ENCODE measurements at regions not wholly inside any gene's neighbourhood (a gene's known extent, or its start where the extent isn't known, plus 50 kb on each side); places are given as distances from the start of the nearest gene placed in this dataset.

DNA sequence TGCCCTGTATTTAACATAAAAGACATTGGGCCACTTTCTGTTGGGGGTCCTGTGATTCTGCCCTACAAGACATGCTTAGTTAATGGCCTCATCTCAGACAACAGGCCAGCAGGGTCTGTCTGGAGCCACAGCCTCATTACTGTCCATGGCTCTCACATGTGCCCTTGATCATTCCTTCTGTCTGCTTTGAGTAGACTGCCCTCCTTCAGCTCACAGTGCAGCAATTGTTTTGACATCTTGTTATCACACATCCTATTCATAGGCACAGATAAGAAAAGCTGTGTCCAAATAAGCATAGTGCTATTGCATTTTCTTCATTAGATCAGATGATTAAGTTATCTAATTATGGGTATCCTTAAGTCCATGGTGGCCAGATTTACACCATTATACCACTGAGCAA, 127.9 kb downstream of the KCTD12 start:
- H3K79me2 ChIP-seq (ENCODE audit: low read length), result no peaks in the 10 kb centered on the region
- H3K4me2 ChIP-seq (ENCODE audit: low read depth, low read length), result no peak overlapping the region
- DNase-seq, result no peak
- H3F3A ChIP-seq (ENCODE audit: insufficient read depth, low read length), result no peaks in the 10 kb centered on the region
- no peaks in the 10 kb centered on the region for H4K20me1 ChIP-seq (ENCODE audit: insufficient read depth, low read length)
- no peaks in the 10 kb centered on the region for H3K9me3 ChIP-seq (replicated peaks; ENCODE audit: insufficient read depth, low read length)
- H3K27me3 ChIP-seq (replicated peaks; ENCODE audit: insufficient read depth, low read length), result no peaks in the 10 kb centered on the region
- H3K9ac ChIP-seq (ENCODE audit: low read length), result no peak overlapping the region
- H3K27ac ChIP-seq (ENCODE audit: low read length), result no peak overlapping the region
- no peak overlapping the region for H3K4me3 ChIP-seq (ENCODE audit: low read length)
- TF ChIP-seq EZH2phosphoT487 (IDR thresholded peaks at IDR 0.05; ENCODE audit: low read length), result no peak
- TF ChIP-seq, protein P1, sequence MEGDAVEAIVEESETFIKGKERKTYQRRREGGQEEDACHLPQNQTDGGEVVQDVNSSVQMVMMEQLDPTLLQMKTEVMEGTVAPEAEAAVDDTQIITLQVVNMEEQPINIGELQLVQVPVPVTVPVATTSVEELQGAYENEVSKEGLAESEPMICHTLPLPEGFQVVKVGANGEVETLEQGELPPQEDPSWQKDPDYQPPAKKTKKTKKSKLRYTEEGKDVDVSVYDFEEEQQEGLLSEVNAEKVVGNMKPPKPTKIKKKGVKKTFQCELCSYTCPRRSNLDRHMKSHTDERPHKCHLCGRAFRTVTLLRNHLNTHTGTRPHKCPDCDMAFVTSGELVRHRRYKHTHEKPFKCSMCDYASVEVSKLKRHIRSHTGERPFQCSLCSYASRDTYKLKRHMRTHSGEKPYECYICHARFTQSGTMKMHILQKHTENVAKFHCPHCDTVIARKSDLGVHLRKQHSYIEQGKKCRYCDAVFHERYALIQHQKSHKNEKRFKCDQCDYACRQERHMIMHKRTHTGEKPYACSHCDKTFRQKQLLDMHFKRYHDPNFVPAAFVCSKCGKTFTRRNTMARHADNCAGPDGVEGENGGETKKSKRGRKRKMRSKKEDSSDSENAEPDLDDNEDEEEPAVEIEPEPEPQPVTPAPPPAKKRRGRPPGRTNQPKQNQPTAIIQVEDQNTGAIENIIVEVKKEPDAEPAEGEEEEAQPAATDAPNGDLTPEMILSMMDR (IDR thresholded peaks at IDR 0.05; ENCODE audit: low read length), result no peak
- no peak for TF ChIP-seq EZH2 (optimal IDR thresholded peaks at IDR 0.05; ENCODE audit: low read depth, low read length)
- H2AFZ ChIP-seq (ENCODE audit: low read length), result no peak overlapping the region
- no peaks in the 10 kb centered on the region for H3K36me3 ChIP-seq (replicated peaks; ENCODE audit: insufficient read depth, low read length)
- no peaks in the 10 kb centered on the region for H3K4me1 ChIP-seq (ENCODE audit: low read length)
- no peaks in the 10 kb centered on the region for H3K9me2 ChIP-seq (replicated peaks; ENCODE audit: insufficient read depth, low read length)

DNA sequence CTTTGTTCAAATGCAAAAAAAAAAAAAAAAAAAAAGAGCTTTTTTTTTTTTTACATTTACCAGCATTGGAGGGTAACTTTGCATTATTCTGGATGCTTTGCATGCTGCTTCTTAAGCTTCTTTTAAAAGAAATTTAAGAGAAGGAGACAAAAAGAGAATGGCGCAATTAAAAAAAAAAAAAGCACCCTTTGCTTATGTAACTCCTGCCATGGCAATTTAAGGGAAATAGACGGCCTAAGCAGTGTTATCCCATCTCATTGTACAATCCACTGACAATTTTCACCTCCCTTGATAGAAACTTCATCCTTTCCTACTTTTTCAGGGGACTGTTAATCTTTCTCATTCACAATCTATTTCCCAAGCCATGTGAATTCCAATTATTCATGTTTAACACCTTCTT, 129.8 kb downstream of the KCTD12 start:
- H3K36me3 ChIP-seq (replicated peaks; ENCODE audit: insufficient read depth, low read length), result no peaks in the 10 kb centered on the region
- TF ChIP-seq, protein P1 (IDR thresholded peaks at IDR 0.05; ENCODE audit: low read length), result no peak
- no peak for TF ChIP-seq EZH2phosphoT487 (IDR thresholded peaks at IDR 0.05; ENCODE audit: low read length)
- H3K9me2 ChIP-seq (replicated peaks; ENCODE audit: insufficient read depth, low read length), result no peaks in the 10 kb centered on the region
- no peak overlapping the region for H3K9ac ChIP-seq (ENCODE audit: low read length)
- DNase-seq, result no peak
- H3K4me3 ChIP-seq (ENCODE audit: low read length), result no peak overlapping the region
- no peak overlapping the region for H3K4me2 ChIP-seq (ENCODE audit: low read depth, low read length)
- H3K9me3 ChIP-seq (replicated peaks; ENCODE audit: insufficient read depth, low read length), result no peaks in the 10 kb centered on the region
- no peaks in the 10 kb centered on the region for H4K20me1 ChIP-seq (ENCODE audit: insufficient read depth, low read length)
- no peak overlapping the region for H2AFZ ChIP-seq (ENCODE audit: low read length)
- H3K79me2 ChIP-seq (ENCODE audit: low read length), result no peaks in the 10 kb centered on the region
- no peaks in the 10 kb centered on the region for H3F3A ChIP-seq (ENCODE audit: insufficient read depth, low read length)
- H3K27me3 ChIP-seq (replicated peaks; ENCODE audit: insufficient read depth, low read length), result no peaks in the 10 kb centered on the region
- H3K4me1 ChIP-seq (ENCODE audit: low read length), result no peaks in the 10 kb centered on the region
- no peak overlapping the region for H3K27ac ChIP-seq (ENCODE audit: low read length)

- Histone ChIP-seq H3K9ac (ENCODE audit: low read length) (no peak overlapping the region), H3K9me2 (replicated peaks; ENCODE audit: insufficient read depth, low read length) (no peaks in the 10 kb centered on the region), H3K9me3 (replicated peaks; ENCODE audit: insufficient read depth, low read length) (no peaks in the 10 kb centered on the region), H3F3A (ENCODE audit: insufficient read depth, low read length) (no peaks in the 10 kb centered on the region), H3K27ac (ENCODE audit: low read length) (no peak overlapping the region), H3K36me3 (replicated peaks; ENCODE audit: insufficient read depth, low read length) (no peaks in the 10 kb centered on the region), H3K79me2 (ENCODE audit: low read length) (no peaks in the 10 kb centered on the region), H3K4me3 (ENCODE audit: low read length) (no peak overlapping the region), H3K4me2 (ENCODE audit: low read depth, low read length) (no peak overlapping the region), H2AFZ (ENCODE audit: low read length) (no peak overlapping the region), H3K27me3 (replicated peaks; ENCODE audit: insufficient read depth, low read length) (no peaks in the 10 kb centered on the region), H4K20me1 (ENCODE audit: insufficient read depth, low read length) (no peaks in the 10 kb centered on the region), H3K4me1 (ENCODE audit: low read length) (no peaks in the 10 kb centered on the region)
- TF ChIP-seq, protein P1 (IDR thresholded peaks at IDR 0.05; ENCODE audit: low read length), result no peak
- TF ChIP-seq EZH2phosphoT487 (IDR thresholded peaks at IDR 0.05; ENCODE audit: low read length) (no peak), EZH2 (optimal IDR thresholded peaks at IDR 0.05; ENCODE audit: low read depth, low read length) (no peak)
- DNase-seq, result no peak
These were observed 131.8 kb downstream of the KCTD12 start for GRCh38 chr13:76754414-76754813.

Data from MM.1S (cell line).